ENCODE measurements at regions not wholly inside any gene's neighbourhood (a gene's known extent, or its start where the extent isn't known, plus 50 kb on each side); places are given as distances from the start of the nearest gene placed in this dataset.

DNA sequence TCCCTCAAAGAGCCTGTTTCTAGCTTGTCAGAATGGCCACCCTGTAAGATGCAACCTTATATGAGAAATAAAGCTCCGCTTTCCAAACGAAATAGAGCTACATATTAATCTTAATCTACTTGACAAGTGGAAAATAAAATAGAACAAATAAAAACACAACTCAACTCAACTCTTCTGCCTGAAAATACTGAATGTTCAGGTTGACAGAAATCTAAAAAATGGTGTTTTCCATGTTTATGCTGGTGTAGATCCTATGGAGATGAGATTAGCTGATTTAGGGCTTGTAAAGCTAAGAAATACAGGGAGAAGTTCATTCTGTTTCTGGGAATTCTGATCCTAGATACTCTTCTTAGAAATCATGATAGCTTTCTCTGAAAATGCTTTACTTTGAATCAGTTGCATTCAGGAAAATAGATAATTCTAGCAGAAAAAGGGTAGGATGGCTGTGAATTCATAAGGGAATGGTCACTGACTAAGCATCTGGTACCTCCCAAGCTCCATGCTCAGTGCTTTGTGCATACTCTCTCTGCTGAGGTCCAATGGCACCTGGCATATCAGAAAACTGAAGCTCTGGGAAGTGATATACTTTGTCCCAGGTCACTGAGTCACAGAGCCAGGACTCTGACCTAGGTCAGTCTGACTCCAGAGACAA, 89.2 kb upstream of the EXOC1L start:
- H3K4me3 ChIP-seq (ENCODE audit: low read length): no peak overlapping the region
- intact Hi-C loops (cut with DNase I): no loop called here
- no peaks in the 10 kb centered on the region for H3K9me3 ChIP-seq (ENCODE audit: control insufficient read depth, low read length)
- DNase-seq (no peak), ATAC-seq (no peak)
- no peak overlapping the region for H3K27ac ChIP-seq (ENCODE audit: low read length)
- no peaks in the 10 kb centered on the region for H3K4me1 ChIP-seq (ENCODE audit: control insufficient read depth, insufficient read depth, low read length)
- 85% methylated on average over 2 of the region's 2 CpGs for WGBS
- H3K27me3 ChIP-seq (ENCODE audit: control insufficient read depth, insufficient read depth): peaks cover 3% of the 10 kb centered on the region

DNA sequence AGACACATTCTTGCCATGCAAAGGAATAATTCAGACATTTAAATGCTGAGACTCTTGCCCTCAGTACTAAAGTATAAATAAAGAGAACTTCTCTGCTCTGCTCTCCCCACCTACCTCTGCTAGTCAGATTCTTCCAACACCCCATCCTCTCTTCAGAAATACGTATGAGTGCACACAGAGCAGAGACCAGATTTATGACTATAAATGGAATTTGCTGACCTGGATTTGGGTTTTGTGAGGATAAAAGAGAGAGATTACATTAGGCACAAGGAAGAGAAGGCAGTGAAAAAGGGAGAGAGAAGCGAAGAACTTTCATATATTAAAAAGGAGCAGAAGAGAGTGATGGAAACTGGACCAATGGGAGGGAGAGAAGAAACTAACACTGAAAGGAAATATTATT, 87.6 kb upstream of the EXOC1L start:
- intact Hi-C loops (cut with DNase I): no loop called here
- DNase-seq (no peak), ATAC-seq (no peak)
- Histone ChIP-seq H3K4me3 (ENCODE audit: low read length) (no peak overlapping the region), H3K9me3 (ENCODE audit: control insufficient read depth, low read length) (no peaks in the 10 kb centered on the region), H3K27ac (ENCODE audit: low read length) (no peak overlapping the region), H3K27me3 (ENCODE audit: control insufficient read depth, insufficient read depth) (peaks cover 3% of the 10 kb centered on the region), H3K4me1 (ENCODE audit: control insufficient read depth, insufficient read depth, low read length) (no peaks in the 10 kb centered on the region)
- WGBS: 68% methylated on average over 2 of the region's 2 CpGs

DNA sequence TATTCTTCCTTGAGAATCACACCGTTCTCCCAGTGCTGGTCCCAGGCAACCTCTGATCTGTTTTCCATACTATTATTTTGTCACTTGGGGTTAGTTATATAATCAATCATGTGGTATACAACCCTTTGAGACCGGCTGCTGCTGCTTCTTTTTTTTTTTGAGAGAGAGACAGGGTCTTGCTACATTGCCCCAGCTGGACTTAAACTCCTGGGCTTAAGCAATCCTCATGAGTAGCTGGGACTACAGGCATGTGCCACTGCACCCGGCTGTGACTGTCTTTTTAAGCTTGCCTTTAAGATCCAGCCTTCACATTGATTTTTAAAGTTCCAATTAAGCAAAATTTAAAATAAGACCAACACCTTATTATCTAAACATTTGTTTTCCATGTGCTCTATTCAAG, 86.7 kb upstream of the EXOC1L start:
- H3K9me3 ChIP-seq (ENCODE audit: control insufficient read depth, low read length): no peaks in the 10 kb centered on the region
- no peak overlapping the region for H3K27ac ChIP-seq (ENCODE audit: low read length)
- ATAC-seq (no peak), DNase-seq (no peak)
- intact Hi-C loops (cut with DNase I): no loop called here
- no peak overlapping the region for H3K4me3 ChIP-seq (ENCODE audit: low read length)
- 67% methylated on average over 3 of the region's 3 CpGs for WGBS
- no peaks in the 10 kb centered on the region for H3K4me1 ChIP-seq (ENCODE audit: control insufficient read depth, insufficient read depth, low read length)
- H3K27me3 ChIP-seq (ENCODE audit: control insufficient read depth, insufficient read depth): peaks cover 3% of the 10 kb centered on the region

DNA sequence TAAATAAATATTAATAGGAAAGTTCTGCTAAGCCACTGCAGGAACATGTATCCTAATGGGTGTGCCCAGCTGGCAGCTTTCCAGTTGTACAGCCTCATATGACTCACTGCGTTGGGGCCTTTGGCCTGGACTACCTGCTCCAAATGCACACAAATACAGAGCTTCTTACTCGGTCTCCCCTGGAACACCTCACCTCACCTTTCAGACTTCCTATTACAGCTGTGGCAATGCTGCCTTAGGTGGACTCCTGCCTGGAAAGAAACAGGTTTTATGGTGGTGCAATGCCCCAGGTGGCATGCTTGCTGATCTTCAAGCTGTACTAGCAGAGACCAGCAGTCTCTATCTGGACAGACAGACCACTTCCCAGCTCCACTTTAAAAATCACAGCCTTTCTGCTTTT, 85.7 kb upstream of the EXOC1L start:
- WGBS: 38% methylated on average over 2 of the region's 2 CpGs
- Histone ChIP-seq H3K4me1 (ENCODE audit: control insufficient read depth, insufficient read depth, low read length) (no peaks in the 10 kb centered on the region), H3K27me3 (ENCODE audit: control insufficient read depth, insufficient read depth) (peaks cover 3% of the 10 kb centered on the region), H3K27ac (ENCODE audit: low read length) (no peak overlapping the region), H3K9me3 (ENCODE audit: control insufficient read depth, low read length) (no peaks in the 10 kb centered on the region), H3K4me3 (ENCODE audit: low read length) (no peak overlapping the region)
- DNase-seq (peak; percentile 50 to 76 (median 70)), ATAC-seq (peak; percentile 71 to 74)
- intact Hi-C loops (cut with DNase I): no loop called here

DNA sequence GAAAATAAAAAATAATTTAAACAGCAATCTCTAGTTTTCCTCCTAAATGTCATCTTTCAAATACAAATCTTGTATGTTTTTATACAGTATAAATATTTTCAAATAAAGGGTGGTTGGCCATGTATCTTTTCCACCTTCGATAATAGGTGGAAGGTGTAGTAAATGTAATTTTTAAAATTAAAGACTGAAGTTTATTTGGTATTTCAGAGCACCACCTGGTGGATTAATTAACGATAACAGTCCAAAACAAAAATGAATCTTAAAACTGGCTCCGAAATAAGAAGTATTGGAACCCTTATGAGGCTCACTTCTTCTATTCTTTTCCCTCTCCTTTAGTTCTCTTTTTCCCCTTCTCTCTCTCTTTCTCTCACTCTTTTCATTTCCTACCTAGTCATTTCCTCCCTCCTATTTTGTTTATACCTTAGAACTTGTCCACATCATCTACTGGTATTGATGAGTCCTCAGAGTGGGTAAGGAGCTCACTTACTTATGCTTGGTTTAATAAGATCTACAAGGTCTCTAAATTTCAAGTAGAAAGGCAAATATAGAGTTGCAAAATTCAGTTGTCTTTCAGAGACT, 82.9 kb upstream of the EXOC1L start:
- WGBS: 26% methylated on average over 3 of the region's 3 CpGs
- Histone ChIP-seq H3K9me3 (ENCODE audit: control insufficient read depth, low read length) (no peaks in the 10 kb centered on the region), H3K4me1 (ENCODE audit: control insufficient read depth, insufficient read depth, low read length) (no peaks in the 10 kb centered on the region), H3K27me3 (ENCODE audit: control insufficient read depth, insufficient read depth) (no peaks in the 10 kb centered on the region), H3K27ac (ENCODE audit: low read length) (no peak overlapping the region), H3K4me3 (ENCODE audit: low read length) (no peak overlapping the region)
- ATAC-seq (no peak), DNase-seq (no peak)
- intact Hi-C loops (cut with DNase I): no loop called here

DNA sequence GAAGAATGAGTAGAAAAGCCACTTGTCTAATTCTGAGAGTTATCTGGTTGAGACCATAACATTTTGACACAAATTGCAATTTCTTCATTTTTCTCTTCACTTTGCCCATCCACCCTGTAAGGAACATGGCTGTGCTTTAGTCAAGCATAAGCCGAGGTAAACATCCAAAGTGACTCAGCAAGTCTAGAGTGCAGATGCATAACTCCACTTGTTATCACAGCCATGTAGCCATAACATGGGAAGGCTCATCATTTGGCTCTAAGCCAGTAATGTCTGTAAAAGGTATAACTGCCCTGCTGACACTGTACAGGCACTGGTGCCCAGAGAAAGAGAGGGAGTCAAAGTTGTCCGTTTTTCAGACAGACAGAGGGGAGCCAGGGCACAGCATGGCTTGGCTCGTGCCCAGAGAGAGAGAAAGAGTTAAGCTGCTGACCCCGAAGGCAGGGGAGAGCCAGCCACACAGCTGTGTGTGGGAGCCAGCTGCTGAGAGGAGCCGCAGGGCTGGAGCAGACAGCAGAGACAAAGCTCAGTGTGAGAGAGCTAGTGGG, 76.9 kb upstream of the EXOC1L start:
- intact Hi-C loops (cut with DNase I): no loop called here
- Histone ChIP-seq H3K27ac (ENCODE audit: low read length) (no peak overlapping the region), H3K27me3 (ENCODE audit: control insufficient read depth, insufficient read depth) (no peaks in the 10 kb centered on the region), H3K4me3 (ENCODE audit: low read length) (no peak overlapping the region), H3K9me3 (ENCODE audit: control insufficient read depth, low read length) (no peaks in the 10 kb centered on the region), H3K4me1 (ENCODE audit: control insufficient read depth, insufficient read depth, low read length) (no peaks in the 10 kb centered on the region)
- WGBS: 34% methylated on average over 5 of the region's 5 CpGs
- DNase-seq (no peak), ATAC-seq (no peak)

DNA sequence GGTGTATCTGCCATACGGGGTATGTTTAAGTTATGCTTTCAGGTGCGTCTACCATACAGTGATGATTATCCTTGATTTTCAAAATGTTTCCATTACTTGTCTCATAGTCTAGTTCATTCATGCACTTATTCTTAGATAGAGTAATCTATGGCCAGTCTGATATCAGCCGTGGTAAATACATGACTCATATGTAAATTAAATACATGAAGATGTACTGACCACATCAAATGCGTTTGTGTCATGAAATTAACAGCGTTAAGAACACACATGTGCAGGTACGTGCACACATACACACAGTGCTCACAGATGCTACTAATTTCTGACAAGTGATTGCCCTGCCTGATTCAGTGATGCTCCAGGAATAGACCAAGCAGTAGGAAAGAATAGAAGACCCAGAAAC, 75.2 kb upstream of the EXOC1L start:
- ATAC-seq (no peak), DNase-seq (no peak)
- no peaks in the 10 kb centered on the region for H3K9me3 ChIP-seq (ENCODE audit: control insufficient read depth, low read length)
- no peaks in the 10 kb centered on the region for H3K4me1 ChIP-seq (ENCODE audit: control insufficient read depth, insufficient read depth, low read length)
- intact Hi-C loops (cut with DNase I): no loop called here
- 86% methylated on average over 6 of the region's 6 CpGs for WGBS
- no peak overlapping the region for H3K27ac ChIP-seq (ENCODE audit: low read length)
- H3K4me3 ChIP-seq (ENCODE audit: low read length): no peak overlapping the region
- no peaks in the 10 kb centered on the region for H3K27me3 ChIP-seq (ENCODE audit: control insufficient read depth, insufficient read depth)

DNA sequence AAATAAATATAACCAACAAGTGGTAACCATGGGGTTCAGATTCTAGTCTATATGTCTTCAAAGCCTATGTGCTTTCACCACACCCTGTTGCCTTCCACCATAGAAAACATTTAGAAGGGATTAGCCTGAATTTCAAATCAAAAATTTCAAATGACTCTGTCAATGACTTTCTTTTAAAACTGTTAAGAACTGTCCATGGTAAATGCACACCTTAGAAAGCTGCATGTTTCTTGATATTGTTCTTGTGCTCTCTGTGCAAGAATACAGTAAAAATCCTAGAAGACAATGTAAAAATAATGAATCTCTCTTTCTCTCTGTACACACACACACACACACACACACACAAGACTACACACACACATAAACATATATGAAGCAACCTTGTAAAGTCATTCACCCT, 74.6 kb upstream of the EXOC1L start:
- no peak for DNase-seq

DNA sequence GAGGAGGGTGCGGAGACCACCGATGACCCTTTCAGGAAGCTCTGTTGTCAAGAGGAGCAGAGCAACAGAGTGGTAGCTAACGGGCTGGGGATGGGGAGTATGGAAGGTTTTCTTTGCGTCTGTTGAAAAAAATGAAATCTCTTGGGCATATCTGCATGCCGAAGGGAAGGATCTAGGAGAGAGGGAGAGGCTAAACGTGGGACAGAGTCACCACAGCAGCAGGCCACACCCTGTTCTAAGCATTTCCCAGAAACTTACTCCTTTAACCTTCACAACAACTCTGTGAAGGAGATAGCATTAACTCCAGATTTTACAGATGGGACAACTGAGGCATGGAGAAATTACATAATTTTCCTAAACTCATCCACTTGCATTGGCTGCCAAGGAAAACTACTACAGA, 71.8 kb upstream of the EXOC1L start:
- WGBS: 82% methylated on average over 6 of the region's 6 CpGs
- Histone ChIP-seq H3K9me3 (ENCODE audit: control insufficient read depth, low read length) (no peaks in the 10 kb centered on the region), H3K4me1 (ENCODE audit: control insufficient read depth, insufficient read depth, low read length) (no peaks in the 10 kb centered on the region), H3K4me3 (ENCODE audit: low read length) (no peak overlapping the region), H3K27me3 (ENCODE audit: control insufficient read depth, insufficient read depth) (no peaks in the 10 kb centered on the region), H3K27ac (ENCODE audit: low read length) (no peak overlapping the region)
- DNase-seq (no peak), ATAC-seq (no peak)
- intact Hi-C loops (cut with DNase I): no loop called here

More for the DNA sequence above, 74.6 kb upstream of the EXOC1L start:
- H3K4me3 ChIP-seq (ENCODE audit: low read length): no peak overlapping the region
- H3K27me3 ChIP-seq (ENCODE audit: control insufficient read depth, insufficient read depth): no peaks in the 10 kb centered on the region
- H3K4me1 ChIP-seq (ENCODE audit: control insufficient read depth, insufficient read depth, low read length): no peaks in the 10 kb centered on the region
- no peak overlapping the region for H3K27ac ChIP-seq (ENCODE audit: low read length)
- intact Hi-C loops (cut with DNase I): no loop called here
- H3K9me3 ChIP-seq (ENCODE audit: control insufficient read depth, low read length): no peaks in the 10 kb centered on the region
- no peak for ATAC-seq

DNA sequence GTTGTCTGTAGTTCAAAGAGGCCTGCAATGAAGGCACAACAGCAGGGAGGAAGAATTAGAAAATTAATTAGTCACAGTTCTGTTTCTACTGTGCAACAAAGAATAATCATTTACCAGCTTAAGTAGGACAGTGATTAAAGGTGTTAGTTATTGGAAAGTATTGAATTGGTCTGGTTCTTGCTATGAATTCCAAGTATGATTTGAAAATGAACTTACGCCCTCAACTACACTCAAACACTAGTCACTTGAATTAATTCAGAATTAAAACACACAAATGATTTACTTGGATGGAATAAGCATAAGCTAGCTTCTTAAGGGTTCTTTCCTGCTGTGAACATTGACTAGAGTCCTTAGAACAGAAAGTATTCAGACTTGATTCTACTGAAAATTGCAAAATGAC, 69.9 kb upstream of the EXOC1L start:
- 94% methylated on average over 1 of the region's 1 CpG for WGBS
- H3K9me3 ChIP-seq (ENCODE audit: control insufficient read depth, low read length): no peaks in the 10 kb centered on the region
- DNase-seq: no peak
- intact Hi-C loops (cut with DNase I): no loop called here
- no peaks in the 10 kb centered on the region for H3K4me1 ChIP-seq (ENCODE audit: control insufficient read depth, insufficient read depth, low read length)
- no peaks in the 10 kb centered on the region for H3K27me3 ChIP-seq (ENCODE audit: control insufficient read depth, insufficient read depth)
- no peak overlapping the region for H3K4me3 ChIP-seq (ENCODE audit: low read length)
- no peak overlapping the region for H3K27ac ChIP-seq (ENCODE audit: low read length)
- no peak for ATAC-seq

DNA sequence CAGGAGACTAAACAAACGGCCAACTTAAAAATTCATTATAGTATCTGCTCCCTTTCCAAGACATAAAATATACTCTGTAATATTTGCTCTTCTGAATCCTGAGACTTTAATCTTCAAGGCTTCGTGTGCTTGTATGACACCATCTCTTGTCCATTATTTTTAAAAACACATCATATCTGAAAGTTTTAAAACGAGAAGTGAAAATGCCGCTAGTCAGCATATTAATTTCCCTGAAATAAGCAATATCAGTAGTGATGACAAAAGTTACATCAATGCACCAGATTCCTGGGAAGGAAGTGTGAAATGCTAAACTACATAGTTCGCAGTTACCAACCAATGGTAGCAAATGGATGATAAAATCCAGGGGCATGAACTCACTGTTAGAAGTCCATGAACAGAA, 66.8 kb upstream of the EXOC1L start:
- peaks cover 1% of the 10 kb centered on the region for H3K4me1 ChIP-seq (ENCODE audit: control insufficient read depth, insufficient read depth, low read length)
- H3K4me3 ChIP-seq (ENCODE audit: low read length): no peak overlapping the region
- 63% methylated on average over 5 of the region's 5 CpGs for WGBS
- no peak overlapping the region for H3K27ac ChIP-seq (ENCODE audit: low read length)
- ATAC-seq (no peak), DNase-seq (no peak)
- H3K9me3 ChIP-seq (ENCODE audit: control insufficient read depth, low read length): no peaks in the 10 kb centered on the region
- intact Hi-C loops (cut with DNase I): no loop called here
- H3K27me3 ChIP-seq (ENCODE audit: control insufficient read depth, insufficient read depth): no peaks in the 10 kb centered on the region

DNA sequence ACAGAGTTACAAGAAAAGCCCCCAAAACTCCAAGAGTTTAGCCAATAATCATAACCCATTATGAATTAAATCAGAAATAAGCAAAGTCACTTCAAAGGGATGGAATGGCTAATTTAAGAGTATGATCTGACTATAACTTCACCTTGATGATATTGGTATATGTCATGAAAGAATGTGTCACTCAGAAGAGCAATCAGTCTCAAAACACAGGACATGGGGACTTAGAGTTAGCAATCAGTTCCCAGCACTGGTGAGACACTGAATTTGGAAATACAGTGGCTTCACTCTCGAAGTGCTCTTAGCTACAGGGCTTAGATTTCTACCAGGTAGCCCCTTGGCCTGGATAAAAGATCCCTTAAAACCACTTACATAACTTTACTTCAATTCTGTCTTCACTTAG, 65.7 kb upstream of the EXOC1L start:
- ATAC-seq: no peak
- no peaks in the 10 kb centered on the region for H3K27me3 ChIP-seq (ENCODE audit: control insufficient read depth, insufficient read depth)
- no peaks in the 10 kb centered on the region for H3K9me3 ChIP-seq (ENCODE audit: control insufficient read depth, low read length)
- no peak overlapping the region for H3K4me3 ChIP-seq (ENCODE audit: low read length)
- no peak for DNase-seq
- peaks cover 3% of the 10 kb centered on the region for H3K4me1 ChIP-seq (ENCODE audit: control insufficient read depth, insufficient read depth, low read length)
- H3K27ac ChIP-seq (ENCODE audit: low read length): no peak overlapping the region
- intact Hi-C loops (cut with DNase I): no loop called here
- WGBS: 52% methylated on average over 1 of the region's 1 CpG
